GM12865 (cell line): ENCODE measurements at regions not wholly inside any gene's neighbourhood (a gene's known extent, or its start where the extent isn't known, plus 50 kb on each side); places are given as distances from the start of the nearest gene placed in this dataset.

Experiments used
- DNase-seq: peaks from one replicate; pipeline ENCODE4 v3.0.0; 2010; ENCODE audit warnings: low read depth
- H3K4me3 ChIP-seq: 2 replicates; pipeline ENCODE4 v1.5.1; 2011; ENCODE audit warnings: mild to moderate bottlenecking, low read depth, low read length, control low read depth
- TF ChIP-seq, protein P1 (sequence below): IDR thresholded peaks from 2 replicates; pipeline ENCODE4 v1.5.1; 2011; ENCODE audit warnings: low read length, control low read depth, low read depth, inconsistent platforms; ENCODE audit not compliant: insufficient read depth; ENCODE audit errors: missing control alignments

DNA sequence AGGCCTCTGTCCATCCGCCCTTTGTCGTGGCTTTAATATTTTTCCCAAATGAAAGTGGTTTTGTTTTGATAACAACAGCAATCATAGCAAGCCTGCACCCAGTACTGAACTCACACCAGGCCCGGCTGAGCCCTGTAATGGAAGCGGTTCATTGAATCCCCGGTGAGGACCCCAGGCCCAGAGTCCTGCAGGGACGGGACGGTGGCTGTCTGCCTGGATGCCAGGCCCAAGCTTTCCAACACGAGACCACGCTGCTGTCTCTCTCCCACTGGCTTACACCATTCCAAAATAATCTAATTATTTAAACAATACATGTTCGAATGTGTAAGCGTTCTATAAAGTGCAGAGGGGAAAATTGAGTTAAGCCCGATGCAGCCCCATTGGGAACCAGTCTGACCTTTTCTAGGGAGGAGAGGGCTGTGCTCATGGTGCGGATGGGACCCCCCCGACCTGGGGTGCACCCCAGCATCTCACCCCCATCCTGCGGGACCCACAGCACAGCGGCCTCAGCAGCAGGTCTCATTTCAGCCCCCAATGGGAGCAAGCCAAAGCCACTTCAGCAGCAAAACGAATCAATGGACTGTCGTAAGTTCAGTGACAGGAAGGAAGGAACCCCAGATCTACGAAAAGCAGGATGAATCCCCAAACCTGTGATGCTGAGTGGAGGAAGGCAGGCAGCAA, 1046.9 kb downstream of the BRD1 start:
- TF ChIP-seq, protein P1, sequence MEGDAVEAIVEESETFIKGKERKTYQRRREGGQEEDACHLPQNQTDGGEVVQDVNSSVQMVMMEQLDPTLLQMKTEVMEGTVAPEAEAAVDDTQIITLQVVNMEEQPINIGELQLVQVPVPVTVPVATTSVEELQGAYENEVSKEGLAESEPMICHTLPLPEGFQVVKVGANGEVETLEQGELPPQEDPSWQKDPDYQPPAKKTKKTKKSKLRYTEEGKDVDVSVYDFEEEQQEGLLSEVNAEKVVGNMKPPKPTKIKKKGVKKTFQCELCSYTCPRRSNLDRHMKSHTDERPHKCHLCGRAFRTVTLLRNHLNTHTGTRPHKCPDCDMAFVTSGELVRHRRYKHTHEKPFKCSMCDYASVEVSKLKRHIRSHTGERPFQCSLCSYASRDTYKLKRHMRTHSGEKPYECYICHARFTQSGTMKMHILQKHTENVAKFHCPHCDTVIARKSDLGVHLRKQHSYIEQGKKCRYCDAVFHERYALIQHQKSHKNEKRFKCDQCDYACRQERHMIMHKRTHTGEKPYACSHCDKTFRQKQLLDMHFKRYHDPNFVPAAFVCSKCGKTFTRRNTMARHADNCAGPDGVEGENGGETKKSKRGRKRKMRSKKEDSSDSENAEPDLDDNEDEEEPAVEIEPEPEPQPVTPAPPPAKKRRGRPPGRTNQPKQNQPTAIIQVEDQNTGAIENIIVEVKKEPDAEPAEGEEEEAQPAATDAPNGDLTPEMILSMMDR, result no peak
- DNase-seq, result no peak

DNA sequence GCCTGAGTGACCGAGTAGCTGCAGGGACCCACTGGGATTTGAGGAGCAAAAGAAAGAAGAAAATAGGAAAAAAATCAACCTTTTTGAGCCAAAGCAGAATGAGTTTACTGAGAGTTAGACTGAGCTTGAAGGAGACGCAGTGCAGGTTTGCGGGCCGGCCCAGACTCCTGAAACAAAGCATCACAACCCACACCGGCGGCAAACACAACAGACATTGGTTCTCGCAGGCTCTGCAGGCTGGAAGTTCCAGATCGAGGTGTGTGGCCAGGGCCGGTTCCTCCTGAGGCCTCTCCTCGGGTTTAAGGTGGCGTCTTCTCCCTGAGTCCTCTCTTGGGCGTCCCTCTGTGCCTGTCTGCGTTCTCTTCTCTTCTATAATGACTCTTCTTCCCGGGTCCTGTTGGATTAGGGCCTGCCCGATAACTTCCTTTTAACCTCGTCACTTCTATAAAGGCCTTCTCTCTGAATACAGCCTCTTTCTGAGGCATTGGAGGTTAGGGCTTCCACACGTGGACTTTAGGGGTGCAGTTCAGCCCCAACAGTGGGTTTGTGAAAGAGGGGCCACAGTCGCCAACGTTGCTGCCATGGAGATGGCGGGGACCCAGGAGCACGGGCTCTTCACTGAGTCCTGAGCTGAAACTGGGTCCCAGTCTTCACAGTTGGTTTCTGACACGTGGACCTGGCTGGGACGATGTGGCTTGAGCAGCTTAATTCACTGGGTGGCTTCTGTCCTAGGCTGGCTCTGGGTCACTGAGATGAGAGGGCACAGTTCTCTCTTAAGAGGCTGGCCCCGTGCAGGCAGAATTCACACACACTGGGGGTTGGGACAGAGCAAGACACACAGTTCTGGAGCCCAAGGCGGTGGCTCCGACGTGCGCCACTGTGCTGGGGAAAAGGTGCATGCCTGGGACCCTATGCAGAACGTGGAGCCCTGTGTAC, 1047.7 kb downstream of the BRD1 start:
- TF ChIP-seq, protein P1, result no peak
- H3K4me3 ChIP-seq, result no peak overlapping the region
- DNase-seq, result no peak

More for the DNA sequence above, 1046.9 kb downstream of the BRD1 start:
- H3K4me3 ChIP-seq, result no peak overlapping the region

DNA sequence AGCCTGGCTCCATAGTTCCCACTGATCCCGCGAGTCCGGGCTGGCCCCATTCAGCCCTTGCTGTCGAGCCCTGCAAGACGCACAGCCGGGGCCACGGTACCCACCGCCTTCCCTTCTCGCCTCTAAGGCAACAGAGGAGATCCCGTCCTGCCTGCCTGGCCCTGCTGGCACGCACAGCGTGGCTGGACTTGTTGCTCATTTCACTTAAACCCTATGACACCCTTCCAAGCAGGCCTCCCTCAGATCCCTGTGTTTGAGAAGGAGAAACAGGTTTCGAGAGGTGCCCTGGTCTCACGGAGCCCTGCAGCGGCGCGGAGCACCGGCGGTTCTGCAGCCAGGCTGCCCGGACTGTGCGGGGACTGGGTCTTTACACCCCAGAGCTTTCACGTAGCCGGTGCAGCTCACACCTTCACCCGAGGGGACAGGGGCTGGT, 1048.4 kb downstream of the BRD1 start:
- TF ChIP-seq, protein P1, result no peak
- no peak for DNase-seq
- H3K4me3 ChIP-seq, result no peak overlapping the region

DNA sequence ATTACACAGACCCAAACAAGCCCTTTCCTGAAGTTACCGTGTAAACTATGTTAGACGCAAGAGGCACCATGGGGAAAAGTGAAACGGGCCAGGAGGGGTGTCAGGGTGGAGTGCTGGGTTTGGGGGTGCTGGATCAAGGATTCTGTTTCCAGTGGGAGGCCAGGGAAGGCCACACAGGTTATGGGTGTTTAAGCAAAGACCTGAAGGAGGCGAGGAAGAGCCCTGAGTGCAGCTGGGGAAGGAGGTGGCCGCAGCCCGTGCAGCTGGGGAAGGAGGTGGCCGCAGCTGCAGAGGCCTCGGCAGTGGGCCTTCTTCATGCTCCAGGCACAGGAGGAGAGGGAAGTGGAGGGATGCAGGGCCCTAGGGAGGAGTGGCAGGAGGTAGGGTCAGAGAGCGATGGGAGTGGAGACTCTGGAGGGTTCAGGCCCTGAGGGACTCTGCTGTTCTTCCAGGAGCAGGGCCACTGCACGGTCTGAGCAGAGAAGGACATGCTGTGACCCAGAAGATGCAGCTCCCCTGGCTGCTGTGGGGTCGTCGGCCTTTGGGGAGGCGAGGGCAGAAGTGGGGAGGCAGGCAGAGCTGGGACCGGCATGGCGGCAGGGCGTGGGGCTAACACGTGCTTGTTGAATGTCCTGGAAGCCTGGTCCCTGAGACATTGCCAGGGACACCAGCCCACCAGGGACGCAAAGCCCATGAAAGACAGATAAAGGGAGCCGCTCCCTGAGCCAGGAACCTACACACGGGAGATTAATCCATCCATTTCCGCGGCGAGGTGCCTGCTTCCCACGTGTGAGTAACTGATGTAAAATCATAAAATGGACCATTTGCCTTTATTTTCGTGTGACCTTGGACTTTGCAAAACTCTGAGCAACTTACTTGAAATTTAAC, 1049.1 kb downstream of the BRD1 start:
- DNase-seq, result no peak
- no peak overlapping the region for H3K4me3 ChIP-seq
- TF ChIP-seq, protein P1, result no peak

DNA sequence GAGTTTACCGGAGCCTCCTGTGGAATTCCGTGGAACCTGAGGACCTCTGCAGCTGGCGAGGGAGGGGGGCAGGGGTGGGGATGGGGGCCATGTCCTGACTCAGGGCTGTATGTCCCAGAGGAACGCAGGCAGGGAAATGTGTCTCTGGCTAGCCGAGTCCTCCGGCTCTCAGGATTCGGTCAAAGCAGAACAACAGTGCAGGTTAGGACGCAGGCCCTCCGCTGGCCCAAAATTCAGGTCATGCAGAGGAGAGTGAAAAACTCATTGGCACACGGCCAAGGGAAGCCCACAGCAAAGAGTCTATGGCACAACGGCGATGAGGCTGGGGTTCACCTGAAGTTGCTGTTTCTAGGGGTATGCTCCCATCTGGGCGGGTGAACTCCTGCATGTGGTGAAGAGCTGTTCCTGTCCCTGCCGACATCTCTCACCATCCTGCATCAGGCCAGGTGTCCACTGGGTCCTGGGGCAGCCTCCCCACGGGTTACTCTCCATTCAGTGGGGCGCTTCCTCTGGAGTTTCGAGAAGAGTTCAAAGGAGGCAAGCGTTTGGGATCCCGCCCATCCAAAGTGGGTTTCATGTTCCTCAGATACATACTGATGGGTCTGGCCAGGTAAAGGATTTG, 1055.3 kb downstream of the BRD1 start:
- no peak for DNase-seq
- TF ChIP-seq, protein P1, result no peak
- H3K4me3 ChIP-seq, result no peak overlapping the region

DNA sequence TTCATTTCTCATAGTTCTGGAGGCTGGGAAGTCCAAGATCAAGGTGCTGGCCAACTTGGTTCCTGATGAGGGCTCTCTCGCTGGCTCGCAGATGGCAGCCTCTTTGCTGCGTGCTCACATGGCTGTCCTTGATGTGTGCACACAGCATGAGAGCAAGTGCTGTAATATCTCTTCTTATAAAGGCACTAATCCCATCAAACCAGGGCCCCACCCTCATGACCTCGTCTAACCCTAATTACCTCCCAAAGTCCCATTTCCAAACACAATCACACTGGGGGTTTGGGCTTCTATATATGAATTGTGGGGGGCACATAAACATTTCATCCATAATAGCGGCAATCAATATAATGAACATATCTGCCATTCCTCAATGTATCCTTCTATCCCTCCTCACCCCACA, 1062.1 kb downstream of the BRD1 start:
- no peak overlapping the region for H3K4me3 ChIP-seq
- TF ChIP-seq, protein P1, result no peak
- no peak for DNase-seq
